ENCODE measurements at regions not wholly inside any gene's neighbourhood (a gene's known extent, or its start where the extent isn't known, plus 50 kb on each side); places are given as distances from the start of the nearest gene placed in this dataset.
"Not testable (repeated sequence)": the region's sequence is repeated elsewhere in the genome, so short reads cannot be mapped to it uniquely, and the experiment has no call there.

GRCh38 chr15:24557281-24557680 is 118.3 kb upstream of the NPAP1 start:
- DNase-seq, result not testable (repeated sequence)

DNA sequence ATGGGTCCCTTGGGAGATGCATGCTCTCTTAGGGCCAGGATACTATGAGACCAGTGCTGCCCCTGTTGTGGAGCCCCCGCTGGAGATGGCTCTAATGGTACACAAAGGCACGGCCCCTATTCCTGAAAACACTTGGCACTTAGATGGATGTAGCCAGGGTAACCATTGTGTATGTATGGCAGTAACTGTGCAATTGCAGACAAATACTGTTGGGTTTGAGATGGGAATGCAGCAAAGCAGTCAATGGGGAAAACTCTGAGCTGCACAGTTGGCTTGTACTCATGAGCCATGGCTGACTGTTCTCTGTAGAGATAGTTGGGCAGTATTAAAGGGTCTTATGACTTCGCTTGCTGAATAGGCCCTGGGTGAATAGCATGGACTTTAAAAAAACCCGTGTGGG is 67.9 kb upstream of the NPAP1 start:
- no peak for DNase-seq

- DNase-seq, result no peak
Observed at GRCh38 chr15:24617646-24618045, 57.9 kb upstream of the NPAP1 start.

DNA sequence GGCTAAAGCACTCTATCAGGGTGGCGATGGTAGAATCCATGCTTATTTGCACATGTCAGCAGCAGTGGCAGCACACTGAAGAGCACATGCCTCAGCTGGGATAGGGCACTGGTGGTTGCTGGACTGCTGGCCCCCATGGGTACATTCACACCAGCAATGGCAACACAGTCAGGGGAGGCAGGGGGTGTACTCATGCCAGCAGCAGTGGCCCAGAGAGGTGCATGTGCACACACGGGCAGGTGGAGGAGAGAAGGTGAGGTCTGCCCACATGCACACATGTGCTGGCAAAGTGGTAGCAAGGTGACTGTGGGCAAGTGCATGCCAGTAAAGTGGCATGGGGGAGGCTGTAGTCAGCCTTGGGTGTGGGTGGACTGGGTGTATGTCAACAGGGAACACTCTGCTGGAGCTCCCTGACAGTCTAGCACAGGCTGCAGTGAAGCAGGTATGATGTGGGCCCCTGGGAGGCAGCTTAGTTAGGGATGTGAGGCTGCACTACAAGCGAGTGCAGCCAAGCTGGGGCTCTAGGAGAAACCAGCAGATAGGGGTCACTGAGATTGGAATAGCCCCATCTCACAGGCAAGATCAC is 53.9 kb upstream of the NPAP1 start:
- DNase-seq, result no peak
